ENCODE measurements at regions not wholly inside any gene's neighbourhood (a gene's known extent, or its start where the extent isn't known, plus 50 kb on each side); places are given as distances from the start of the nearest gene placed in this dataset.

DNA sequence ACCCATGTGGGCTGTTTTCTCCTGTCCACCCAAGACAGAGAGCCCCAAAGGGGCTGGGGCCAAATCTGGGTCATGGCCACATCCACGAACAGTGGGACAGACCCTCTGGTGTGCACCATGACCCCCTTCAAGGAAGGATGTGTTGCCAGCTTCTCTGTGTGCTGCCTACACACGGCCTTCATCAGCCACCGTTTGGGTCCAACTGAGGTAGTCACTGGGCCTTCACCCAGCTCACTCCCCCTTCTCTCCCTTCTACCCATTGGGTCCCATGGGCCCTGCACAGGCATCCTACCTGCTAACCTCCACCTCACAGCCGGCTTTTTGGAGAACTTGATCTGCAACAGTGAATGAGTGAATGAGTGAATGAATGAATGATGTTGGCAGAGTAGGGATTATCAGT lies 1484.9 kb downstream of the BRD1 start:
- H3K4me3 ChIP-seq (ENCODE audit: low read depth, low read length), result no peak overlapping the region
- DNase-seq (ENCODE audit: low read depth), result no peak
- TF ChIP-seq, protein P1, sequence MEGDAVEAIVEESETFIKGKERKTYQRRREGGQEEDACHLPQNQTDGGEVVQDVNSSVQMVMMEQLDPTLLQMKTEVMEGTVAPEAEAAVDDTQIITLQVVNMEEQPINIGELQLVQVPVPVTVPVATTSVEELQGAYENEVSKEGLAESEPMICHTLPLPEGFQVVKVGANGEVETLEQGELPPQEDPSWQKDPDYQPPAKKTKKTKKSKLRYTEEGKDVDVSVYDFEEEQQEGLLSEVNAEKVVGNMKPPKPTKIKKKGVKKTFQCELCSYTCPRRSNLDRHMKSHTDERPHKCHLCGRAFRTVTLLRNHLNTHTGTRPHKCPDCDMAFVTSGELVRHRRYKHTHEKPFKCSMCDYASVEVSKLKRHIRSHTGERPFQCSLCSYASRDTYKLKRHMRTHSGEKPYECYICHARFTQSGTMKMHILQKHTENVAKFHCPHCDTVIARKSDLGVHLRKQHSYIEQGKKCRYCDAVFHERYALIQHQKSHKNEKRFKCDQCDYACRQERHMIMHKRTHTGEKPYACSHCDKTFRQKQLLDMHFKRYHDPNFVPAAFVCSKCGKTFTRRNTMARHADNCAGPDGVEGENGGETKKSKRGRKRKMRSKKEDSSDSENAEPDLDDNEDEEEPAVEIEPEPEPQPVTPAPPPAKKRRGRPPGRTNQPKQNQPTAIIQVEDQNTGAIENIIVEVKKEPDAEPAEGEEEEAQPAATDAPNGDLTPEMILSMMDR (IDR thresholded peaks at IDR 0.05; ENCODE audit: low read depth, low read length, missing control alignments), result no peak
- in situ Hi-C loops (cut with HindIII; ENCODE audit: low sequenced_read_pairs), result no loop called here

DNA sequence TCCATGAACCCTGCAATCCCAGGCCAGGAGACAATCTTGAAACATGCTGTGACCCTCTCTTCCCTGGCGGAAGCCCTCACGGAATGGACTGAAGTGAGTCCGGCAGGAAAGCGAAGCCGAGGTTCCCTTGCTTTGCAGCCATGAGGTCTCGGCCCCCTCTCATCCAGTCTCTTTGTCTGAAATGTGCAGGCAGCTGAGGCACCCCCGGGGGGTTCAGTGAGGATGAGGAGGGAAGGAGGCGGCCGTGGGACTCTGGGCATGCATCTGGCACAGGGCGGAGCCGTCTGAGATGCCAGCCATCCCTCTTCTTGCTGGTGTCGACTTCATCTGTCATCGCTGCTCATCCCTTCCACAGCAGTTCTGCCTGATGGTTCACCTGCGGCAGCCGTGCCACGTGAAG lies 1485.7 kb downstream of the BRD1 start:
- TF ChIP-seq, protein P1 (IDR thresholded peaks at IDR 0.05; ENCODE audit: low read depth, low read length, missing control alignments), result no peak
- H3K4me3 ChIP-seq (ENCODE audit: low read depth, low read length), result no peak overlapping the region
- DNase-seq (ENCODE audit: low read depth), result no peak
- in situ Hi-C loops (cut with HindIII; ENCODE audit: low sequenced_read_pairs), result no loop called here

DNA sequence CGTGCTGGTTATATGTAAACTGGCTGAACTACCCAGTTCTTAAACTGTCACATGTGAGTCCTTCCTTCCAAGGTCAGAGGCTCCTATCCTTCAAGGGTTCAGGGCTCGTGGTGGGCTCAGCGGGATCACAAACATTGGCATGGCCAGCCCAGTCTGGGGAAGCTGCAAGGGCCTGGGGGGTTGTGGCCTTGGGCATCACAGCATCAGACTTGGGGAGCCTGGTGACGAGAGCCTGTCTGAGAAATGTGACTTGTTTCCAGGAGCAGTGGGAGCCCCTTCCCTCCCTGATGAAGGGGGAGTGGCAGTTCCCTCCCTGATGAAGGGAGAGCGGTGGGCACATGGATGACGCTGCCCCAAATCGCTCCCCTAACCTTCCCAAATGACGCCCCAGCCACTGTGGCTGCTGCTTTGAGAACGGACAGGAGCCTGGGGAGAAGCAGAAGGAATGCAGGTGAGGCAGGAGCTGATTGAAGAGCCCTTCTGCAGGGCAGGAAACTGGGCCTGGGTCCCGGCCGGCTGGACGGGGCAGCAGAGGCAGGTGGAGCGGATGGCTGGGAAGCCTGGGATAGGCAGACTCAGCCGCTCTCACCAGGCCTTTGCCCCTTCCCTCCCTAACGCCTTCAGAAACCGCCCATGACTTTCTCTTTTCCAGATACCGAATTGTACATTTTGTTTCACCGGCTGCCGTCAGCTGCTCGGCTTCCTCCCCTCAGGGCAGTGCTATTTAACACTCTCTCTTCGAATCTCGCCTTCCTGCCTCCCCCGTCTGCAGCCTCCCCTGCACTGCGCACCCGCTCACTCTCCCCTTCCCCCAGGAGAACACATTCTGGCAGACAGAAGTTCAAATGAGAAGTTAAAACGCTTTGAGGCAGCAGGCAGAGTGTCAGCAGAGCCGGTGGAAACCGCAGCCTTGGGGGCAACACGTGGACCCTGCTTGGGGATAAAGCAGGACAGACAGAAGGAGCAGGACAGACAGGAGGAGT lies 1486.7 kb downstream of the BRD1 start:
- no peak for DNase-seq (ENCODE audit: low read depth)
- TF ChIP-seq, protein P1 (IDR thresholded peaks at IDR 0.05; ENCODE audit: low read depth, low read length, missing control alignments), result no peak
- in situ Hi-C loops (cut with HindIII; ENCODE audit: low sequenced_read_pairs), result no loop called here

DNA sequence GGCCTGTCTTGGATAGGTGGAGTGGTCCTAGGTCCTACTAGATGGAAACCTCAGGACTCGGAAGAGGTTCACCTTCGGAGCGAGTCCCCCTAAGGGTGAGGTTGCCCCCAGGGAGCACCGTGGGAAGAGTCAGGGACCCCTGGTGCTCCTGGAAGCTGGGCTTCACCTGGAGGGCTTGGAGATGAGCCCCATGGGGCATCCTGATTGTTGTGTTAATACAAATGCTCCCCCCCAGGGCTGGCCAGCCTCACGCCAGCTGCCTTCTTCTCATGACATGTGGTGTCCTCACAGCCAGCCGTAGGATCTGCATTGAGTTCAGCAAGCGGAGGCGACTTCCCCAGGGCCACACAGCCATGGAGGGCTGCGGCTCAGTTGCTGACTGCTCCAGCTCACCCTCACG lies 1487.5 kb downstream of the BRD1 start:
- in situ Hi-C loops (cut with HindIII; ENCODE audit: low sequenced_read_pairs), result no loop called here
- H3K4me3 ChIP-seq (ENCODE audit: low read depth, low read length), result no peak overlapping the region
- TF ChIP-seq, protein P1 (IDR thresholded peaks at IDR 0.05; ENCODE audit: low read depth, low read length, missing control alignments), result no peak
- no peak for DNase-seq (ENCODE audit: low read depth)

More for the DNA sequence above, 1486.7 kb downstream of the BRD1 start:
- no peak overlapping the region for H3K4me3 ChIP-seq (ENCODE audit: low read depth, low read length)

DNA sequence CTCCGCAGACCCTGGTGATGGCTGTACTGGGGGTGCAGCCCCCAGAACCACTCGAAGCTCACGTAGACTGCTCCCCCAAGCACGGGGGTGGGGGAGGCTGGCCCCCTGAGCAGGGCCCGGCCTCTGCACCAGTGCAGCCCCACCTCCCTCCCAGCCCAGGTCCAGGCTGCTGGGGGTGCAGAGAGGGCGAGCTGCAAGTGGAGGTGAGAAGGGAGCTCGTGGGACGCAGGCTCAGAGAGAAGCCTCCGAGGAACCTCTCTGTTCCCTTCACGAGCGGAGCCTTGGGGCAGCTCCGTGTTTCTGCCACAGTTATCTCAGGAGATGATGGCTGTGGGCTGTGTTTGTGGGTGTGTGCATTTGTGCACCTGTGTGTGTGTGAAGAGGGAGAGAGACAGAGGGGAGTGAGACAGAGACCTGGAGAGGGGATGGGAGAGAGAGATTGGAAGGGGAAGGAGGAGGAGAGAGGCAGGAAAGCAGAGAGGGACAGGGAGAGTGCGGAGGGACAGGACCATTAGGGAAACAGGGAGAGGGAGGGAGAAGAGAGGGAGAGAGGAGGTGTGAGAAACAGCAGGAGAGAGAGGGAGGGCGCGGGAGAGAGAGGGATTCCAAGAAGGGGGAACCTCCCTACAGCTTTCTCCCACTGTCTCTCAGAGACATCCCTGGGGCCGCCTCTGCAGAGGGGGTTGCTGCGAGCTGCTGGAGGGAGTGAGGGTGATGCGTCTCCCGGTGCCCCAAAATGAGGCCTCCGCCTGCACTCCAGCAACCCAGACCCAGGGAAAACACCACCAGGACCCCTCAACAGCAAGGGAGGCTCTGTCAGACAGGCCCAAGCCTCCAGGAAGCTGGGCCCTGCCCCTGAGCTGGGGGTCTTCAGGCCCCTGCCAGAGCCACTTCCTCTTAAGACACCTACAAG lies 1488.6 kb downstream of the BRD1 start:
- TF ChIP-seq, protein P1 (IDR thresholded peaks at IDR 0.05; ENCODE audit: low read depth, low read length, missing control alignments), result no peak
- DNase-seq (ENCODE audit: low read depth), result no peak
- no peak overlapping the region for H3K4me3 ChIP-seq (ENCODE audit: low read depth, low read length)
- in situ Hi-C loops (cut with HindIII; ENCODE audit: low sequenced_read_pairs), result no loop called here
